T-helper 9 cell (primary cell): ENCODE measurements at regions not wholly inside any gene's neighbourhood (a gene's known extent, or its start where the extent isn't known, plus 50 kb on each side); places are given as distances from the start of the nearest gene placed in this dataset.
"Not testable (repeated sequence)": the region's sequence is repeated elsewhere in the genome, so short reads cannot be mapped to it uniquely, and the experiment has no call there.

Experiments
- DNase-seq: peaks from one replicate; pipeline ENCODE4 v3.0.0-alpha.2; 2020

DNA sequence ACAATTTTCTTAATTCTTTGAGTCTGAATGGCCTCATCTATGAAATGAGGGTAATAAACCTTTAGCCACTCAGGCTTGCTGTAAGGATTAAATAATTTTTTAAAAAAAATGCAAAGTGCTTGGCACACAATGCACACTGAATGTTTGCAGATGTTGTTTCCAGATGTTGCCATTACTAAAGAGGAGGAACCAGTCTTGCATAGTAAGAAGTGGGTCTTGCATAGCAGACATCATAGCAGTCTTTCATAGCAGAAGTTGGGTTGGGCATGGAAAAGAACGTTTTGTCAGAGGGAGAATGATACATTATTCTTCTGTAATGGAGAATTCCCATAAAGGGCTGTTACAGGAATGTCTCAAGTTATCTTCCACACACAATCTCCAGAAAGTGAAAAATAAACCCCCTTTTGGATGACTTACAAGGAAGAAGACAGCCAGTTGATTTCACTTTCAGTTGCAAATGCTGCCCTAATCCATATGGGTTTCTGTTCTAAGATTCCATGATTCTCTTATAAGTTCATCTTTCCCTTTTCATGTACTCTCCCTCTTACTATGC, 327.7 kb downstream of the SUCLG1 start:
- DNase-seq, result no peak

DNA sequence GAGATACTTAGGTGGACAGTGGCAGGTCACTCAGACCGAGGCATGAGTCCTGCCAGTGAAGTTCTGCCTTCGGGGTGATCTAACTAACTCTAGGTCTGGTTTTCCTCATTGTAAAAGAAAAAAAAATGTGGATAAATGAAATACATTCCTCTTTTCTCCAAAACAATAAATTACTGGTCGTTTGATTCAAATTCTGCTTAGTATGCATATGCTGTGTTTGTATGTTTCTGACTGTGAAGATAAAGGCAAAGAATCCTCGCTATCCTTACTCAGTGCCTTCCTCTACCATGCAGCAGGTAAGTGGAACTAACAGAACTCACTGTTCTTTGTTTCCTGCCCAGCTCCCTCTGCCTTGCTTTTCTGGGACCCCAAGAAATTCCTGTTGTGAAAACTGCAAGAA, 330.1 kb downstream of the SUCLG1 start:
- no peak for DNase-seq

DNA sequence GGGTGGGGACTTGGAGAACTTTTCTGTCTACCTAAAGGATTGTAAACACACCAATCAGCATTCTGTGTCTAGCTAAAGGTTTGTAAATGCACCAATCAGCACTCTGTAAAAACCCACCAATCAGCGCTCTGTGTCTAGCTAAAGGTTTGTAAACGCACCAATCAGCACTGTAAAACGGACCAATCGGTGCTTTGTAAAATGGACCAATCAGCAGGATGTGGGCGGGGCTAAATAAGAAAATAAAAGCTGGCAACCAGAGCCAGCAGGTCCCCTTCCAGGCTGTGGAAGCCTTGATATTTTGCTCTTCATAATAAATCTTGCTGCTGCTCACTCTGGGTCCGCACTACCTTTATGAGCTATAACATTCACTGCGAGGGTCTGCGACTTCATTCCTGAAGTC, 331.3 kb downstream of the SUCLG1 start:
- not testable (repeated sequence) for DNase-seq

DNA sequence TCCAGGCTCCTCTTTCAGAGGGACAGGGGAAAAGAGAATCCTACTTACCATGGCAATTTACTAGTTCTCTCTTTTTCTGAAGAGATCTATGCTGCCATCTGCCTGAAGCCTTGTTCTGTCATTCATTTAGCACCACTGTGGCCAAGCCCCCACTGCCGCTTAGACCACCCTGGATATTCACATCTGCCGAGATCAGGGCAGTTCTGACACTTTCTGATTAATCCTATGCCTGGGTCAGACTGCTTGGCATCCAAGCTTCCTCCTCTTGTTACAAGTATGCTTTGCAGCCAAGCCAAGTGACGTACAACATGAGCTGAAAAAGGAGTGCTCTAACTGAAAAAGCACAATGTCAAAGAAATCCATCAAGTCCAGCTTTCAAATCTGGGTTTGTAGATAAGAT, 332.6 kb downstream of the SUCLG1 start:
- no peak for DNase-seq

DNA sequence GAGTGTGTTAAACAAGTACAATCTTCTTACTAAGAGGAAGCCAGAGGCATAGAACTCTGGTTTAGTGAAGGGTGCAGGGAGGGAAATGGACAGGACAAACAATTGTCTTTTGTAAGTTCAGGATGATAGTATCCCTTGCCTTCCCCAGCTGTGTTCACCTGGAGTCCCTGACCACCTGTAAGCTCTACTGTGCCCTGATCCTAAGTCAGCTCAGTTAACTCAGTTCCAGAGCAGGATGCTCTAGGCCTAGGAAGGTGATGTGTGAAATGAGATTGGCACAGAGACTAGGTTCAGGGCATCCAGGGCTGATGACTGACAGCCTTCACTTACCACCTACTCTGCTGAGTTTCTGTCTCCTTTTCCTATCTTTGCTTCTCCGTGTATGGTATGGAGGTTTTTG, 333.0 kb downstream of the SUCLG1 start:
- DNase-seq, result no peak

DNA sequence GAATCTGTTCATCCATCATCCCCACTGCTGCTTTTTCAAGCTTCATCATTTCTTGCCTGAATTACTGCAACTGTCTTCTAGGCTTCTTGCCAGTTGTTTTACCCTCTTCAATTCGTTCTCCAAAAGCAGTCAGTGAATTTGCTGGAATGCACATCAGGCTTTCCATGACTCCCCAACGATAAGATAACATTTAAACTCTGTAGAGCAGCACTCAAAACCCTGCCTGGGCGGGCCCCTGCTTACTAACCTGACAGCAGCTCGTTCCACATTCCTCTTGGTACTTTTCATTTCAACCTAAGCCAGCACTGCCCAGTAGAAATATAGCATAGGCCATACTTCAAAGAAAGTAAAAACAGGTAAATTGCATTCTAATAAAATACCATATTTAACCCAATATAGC, 342.9 kb downstream of the SUCLG1 start:
- no peak for DNase-seq

DNA sequence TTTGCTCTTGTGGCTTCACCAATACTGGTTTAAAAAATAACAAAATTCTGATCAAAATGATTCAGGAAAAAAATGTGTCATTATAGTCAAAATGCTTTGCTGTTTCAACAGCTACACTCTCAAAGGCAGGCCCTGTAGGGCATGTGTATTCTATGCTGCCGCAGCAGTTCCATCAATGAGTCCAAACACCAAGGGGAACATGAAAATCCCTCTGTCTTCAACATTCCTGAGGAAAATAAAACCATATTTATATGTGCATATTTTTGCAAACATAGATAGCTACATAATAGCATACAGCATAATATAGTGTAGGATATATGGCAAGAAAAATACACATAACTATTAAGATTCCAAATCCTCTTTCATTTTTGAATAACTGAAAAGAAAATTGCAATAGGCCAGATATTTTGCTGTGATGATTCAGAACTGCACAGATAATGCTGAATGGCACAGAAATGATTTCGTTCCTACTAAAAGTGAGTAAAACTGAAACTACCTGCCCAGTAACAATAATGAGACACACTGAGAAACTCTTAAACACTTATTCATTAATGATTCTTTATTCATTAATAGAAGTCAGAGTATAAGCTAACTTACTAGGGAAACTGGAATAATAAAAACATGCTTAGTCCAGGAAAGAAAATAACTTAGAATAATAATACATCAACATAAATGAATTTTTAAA, 343.8 kb downstream of the SUCLG1 start:
- no peak for DNase-seq

DNA sequence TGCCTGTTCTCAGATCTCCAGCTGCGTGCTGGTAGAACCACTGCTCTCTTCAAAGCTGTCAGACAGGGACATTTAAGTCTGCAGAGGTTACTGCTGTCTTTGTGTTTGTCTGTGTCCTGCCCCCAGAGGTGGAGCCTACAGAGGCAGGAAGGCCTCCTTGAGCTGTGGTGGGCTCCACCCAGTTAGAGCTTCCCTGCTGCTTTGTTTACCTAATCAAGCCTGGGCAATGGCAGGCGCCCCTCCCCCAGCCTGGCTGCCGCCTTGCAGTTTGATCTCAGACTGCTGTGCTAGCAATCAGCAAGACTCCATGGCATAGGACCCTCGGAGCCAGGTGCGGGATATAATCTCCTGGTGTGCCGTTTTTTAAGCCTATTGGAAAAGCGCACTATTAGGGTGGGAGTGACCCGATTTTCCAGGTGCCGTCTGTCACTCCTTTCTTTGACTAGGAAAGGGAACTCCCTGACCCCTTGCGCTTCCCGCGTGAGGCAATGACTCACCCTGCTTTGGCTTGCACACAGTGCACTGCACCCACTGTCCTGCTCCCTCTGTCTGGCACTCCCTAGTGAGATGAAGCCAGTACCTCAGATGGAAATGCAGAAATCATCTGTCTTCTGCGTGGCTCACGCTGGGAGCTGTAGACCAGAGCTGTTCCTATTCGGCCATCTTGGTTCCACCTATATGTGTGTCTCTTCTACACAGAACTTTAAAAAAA, 355.1 kb downstream of the SUCLG1 start:
- not testable (repeated sequence) for DNase-seq

DNA sequence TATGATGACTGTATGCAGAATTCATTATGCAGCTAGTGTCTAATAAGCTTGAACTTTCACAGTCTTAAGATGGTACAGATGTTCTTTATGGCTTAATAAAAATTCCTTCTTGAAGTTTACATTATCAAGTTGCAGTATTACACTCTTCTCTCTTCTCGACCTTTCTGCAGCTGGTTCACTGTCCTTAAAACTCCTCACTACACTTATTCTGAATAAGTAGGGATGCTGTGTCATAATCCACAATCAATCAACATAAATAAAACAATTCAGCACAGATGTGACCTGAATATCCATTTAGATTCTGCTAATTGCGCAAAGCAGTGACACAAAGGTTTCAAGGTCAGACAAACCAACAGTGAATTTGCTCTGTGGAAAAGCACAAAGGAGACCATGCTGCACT, 356.8 kb downstream of the SUCLG1 start:
- no peak for DNase-seq

DNA sequence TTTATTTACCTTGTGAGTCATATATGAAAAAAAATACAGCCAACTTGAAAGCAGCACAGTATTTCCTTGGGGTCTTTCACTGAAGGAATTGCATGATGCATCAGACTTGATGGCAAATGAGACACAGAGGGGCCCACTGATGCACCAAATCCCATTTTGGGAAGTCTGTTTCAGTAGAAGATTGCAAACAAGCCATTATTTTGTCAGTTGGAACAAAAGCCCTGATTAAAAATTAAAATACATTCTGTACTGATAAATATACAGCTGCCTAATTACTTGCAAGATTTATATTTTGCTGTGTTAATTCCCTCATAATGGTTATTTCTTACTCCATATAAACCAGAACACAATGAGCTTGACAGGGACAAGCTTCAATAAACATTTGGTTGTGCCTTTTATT, 370.4 kb downstream of the SUCLG1 start:
- no peak for DNase-seq

DNA sequence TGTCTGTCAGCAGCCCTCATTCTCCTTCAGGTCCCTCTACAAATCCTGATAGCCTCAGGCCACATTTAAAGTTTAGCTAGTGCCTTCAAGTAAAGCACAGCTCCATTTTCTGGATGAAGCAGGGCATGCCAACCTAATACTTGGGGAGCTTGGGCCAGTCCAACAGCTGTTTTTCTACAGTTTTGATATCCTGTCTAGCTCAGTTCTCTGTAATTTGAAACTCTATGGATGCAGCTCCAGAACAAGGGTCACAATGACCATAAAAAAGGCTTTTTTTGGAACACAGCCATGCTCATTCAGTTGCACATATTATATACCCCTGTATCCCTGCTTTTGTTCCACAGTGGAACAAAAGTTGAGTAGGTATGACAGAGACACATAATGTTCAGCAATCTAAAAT, 373.5 kb downstream of the SUCLG1 start:
- no peak for DNase-seq

DNA sequence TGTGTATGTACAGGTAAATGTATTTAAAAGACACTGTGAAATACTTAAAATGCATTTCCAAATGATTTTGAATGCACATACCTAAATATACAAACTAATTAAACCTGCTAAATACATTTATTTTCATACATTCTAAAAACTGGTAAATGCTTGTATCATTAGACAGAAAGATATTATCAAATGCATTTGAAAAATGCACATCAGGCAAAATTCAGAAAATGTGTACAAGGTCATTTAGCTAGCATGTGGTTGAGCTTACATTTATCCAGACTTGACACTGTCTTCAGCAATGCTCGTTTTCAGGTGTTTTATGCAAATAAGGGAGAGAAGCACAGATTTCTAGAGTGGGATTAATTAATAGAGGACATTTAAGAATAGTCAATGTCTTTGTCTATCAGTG, 374.2 kb downstream of the SUCLG1 start:
- no peak for DNase-seq

DNA sequence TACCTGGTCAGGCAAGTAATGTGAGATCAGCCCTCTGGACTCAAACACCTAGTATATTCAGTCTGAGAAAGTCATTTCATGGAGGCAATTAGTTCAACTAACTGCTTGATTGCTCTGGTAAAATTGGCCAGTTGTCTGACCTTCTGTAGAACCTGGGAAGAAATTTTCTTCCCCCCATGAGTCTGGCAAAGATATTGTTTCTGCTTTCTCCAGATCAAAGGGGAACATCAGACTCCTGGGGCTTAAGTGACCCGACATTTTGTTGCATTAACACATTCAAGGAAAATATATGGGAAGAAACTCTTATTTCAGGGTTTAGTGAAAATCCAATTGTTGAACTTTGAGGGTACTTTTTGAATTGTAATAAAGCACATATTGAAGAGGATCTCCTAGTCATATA, 375.1 kb downstream of the SUCLG1 start:
- DNase-seq, result no peak

DNA sequence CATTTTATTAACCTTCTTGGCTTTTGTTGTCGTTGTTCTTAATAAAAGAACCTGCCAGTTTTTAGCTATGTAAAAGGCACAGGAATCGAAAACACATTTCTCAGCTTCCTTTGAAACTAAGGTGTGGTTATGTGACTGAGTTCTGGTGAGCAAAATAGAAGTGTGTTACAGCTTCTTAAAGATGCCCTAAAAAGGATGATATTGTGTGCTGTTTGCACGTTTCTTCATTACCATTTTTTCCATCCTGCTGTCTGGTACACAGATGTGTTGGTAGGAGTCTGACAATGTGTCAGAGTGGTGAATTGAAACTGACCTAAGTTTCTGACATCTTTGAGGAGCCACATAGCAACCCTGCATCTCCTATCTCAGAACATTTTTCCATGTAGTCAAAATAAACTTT, 380.6 kb downstream of the SUCLG1 start:
- DNase-seq, result no peak

DNA sequence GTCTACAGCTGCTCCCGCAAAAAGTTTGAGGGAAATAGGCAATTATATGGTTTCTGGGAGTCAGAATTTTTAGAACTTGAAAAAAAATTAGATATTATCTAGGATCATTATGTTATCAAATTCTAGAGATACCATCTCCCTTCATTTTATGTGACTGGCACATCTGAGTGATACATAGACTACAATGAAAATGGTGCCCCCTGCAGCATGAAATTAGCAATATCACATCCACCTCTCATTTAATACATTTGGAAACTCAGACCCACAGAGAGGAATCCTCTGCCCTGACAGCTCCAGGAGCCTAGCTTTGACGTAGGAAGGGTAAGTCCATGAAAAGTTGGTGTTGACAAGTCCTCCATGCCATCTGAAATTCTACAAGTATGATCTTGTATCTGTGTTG, 381.6 kb downstream of the SUCLG1 start:
- no peak for DNase-seq

DNA sequence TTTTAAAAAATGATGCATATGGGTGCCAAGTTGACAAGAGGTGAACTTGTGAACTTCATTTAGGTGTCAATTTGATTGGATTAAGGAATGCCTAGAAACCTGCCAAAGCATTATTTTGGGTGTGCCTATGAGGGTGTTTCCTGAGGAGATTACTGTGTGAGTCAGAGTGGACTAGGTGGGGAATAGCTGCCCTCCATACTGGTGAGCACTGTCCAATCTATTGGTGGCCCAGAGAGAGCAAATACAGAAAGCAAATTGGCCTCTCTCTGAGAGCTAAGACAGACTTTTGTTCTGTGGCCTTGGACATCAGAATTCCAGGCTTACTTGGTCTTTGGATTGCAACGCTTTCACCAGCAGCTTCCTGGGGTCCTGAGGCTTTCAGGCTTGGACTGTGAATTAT, 388.0 kb downstream of the SUCLG1 start:
- DNase-seq, result no peak

DNA sequence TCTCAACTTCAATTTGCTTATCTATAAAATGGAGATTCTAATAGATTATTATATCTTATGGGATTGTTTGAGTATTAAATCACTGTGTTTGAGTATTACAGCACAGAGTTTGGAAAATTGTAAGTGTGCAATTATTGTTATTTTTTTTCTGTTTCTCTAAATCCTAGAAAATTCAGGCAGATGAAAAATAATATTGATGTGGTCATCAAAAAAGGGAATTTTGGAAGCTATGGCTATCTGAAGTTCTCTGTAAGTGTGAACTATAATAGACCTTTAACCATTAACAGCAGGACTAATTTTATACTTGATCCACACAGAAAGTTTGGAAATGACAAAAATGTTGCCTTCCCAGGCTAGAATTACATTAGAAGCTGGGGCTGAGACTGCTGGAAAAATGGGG, 393.2 kb downstream of the SUCLG1 start:
- no peak for DNase-seq

DNA sequence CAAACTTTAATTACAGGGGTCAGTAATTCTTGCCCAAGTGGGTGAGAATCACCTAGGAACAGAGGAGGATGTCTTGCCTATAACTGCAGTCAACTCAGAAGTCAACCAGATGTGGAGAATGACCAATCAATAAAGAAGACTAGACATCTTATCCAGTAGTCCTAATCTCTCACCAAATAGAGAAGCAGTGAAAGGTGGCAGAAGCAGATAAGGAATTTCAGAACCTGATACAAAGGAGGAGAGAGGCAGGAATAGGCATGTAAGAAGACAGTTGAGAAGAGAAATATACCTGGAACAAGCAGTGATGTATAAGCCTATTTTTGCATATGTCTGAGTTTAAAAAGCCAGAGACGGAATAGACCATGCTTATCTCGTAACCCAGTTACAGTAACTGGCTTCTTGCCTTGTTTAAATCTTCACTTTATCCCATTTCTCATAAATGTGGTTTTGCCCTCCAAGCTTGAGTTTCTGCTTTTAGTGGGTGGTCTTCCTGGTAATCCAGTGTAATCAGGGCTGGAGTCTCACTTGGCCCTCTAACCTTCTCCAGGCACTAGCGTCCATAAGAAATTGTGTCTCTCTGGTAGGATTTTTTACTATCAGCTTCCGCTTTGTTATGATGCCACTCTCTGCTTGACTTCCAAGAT, 401.0 kb downstream of the SUCLG1 start:
- DNase-seq, result no peak

DNA sequence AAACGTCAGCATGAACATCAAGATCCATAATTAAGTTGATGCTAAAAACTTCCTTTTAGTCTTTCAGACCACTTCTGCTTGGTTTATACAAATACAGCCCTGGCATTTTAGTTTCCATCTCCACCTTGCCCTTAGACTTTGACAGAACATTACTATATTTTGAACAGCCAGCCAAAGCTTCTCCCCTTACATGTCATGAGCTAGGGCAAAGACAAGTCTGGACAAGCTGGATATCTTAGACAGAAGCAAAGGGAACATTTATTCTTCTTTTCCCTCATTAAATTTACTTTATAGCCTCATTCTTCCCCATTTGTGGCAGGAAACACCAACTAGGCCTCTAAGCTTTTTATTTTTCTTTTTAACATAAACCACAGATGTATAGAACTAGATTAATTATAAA, 403.3 kb downstream of the SUCLG1 start:
- DNase-seq, result no peak

DNA sequence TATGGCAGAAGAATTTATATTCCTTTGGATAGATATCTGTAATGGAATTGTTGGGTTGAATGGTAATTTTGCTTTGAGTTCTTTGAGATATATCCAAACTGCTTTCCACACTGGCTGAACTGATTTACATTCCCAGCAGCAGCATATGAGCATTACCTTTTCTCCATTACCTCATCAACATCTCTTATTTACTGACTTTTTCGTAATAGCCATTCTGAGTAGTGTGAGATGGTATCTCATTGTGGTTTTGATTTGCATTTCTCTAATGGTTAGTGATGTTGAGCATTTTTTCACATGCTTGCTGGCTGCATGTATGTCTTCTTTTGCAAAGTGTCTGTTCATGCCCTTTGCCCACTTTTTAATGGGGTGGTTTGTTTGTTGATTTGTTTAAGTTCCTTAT, 404.5 kb downstream of the SUCLG1 start:
- not testable (repeated sequence) for DNase-seq

DNA sequence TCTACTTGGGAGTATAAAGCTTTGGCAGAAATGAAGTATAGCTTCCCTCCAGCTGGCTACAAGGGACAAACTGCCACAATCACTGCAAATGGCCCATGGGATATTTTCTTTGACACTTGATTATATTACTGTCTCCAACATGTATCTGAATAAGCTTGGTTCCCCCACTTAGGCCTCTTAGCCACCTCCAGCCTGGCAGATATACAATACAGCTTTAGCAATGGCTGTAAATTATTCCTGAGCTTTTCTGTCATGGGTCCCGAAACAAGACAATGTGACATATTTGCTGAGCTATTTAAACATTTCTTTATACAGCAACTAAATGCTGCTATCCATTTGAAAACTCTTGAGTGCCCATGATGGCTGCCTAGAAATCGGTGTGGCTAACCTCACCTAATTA, 406.2 kb downstream of the SUCLG1 start:
- no peak for DNase-seq

DNA sequence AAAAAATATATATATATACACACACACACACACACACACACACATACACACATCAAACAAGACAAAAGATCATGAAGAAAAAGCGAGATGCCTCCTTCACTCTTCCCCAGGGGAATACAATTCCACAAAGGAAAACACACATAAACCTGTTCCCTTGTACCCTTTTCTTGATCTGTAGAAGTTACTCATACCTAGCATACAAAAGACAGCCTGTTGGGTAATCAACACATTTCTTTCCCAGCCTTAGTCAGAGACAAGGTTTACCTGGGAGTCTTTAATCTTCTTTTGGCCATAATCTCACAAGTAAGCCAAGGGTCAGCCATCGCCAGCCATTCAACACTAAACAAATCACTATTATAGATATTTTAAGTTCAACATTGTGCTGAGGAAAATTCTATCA, 407.0 kb downstream of the SUCLG1 start:
- no peak for DNase-seq

DNA sequence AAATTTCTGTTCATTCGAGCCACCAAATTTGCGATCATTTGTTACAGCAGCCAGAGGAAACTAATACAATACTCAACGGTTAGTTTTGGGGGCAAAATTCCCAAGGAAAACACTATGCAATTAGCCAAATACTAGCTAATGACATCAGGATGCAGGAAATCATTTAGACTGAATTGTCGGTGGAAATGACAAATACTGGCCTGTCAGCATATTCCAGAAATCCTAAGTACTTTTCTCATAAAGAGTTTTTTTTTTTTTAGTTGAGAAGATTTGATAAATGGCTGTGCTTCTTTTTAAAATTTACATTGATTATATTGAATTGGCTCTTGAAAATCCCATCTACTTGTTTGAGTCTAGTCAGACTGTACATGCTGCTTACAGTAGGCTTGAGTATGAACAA, 410.1 kb downstream of the SUCLG1 start:
- no peak for DNase-seq

DNA sequence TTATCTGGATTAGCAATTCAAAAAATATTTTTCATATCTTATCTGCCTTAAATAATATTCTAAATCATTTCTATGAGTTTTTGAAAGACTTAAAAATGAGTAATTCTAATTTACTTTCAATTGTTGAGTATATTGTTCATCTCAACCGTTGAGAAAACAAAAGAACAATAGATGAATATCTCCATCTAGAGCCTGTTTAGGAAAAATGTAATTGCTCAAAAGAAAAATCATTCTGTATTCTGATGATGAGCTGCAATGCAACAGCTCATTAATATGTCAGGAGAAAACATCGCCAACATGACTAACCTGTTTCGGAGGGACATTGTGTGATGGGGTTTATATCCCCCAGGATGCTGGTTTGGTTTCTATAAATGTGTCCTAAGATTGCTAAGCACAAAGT, 417.6 kb downstream of the SUCLG1 start:
- DNase-seq, result no peak
